Renal cortex interstitium (tissue), 11 donors: ENCODE measurements at regions not wholly inside any gene's neighbourhood (a gene's known extent, or its start where the extent isn't known, plus 50 kb on each side); places are given as distances from the start of the nearest gene placed in this dataset.

Source experiments
- DNase-seq, 11 donors: peaks; one replicate each; pipeline ENCODE4 v3.0.0-alpha.2; 2013; ENCODE audit warnings: low read depth in 9 of 11, low spot score in 4 of 11; ENCODE audit errors: extremely low read depth in 1 of 11

DNA sequence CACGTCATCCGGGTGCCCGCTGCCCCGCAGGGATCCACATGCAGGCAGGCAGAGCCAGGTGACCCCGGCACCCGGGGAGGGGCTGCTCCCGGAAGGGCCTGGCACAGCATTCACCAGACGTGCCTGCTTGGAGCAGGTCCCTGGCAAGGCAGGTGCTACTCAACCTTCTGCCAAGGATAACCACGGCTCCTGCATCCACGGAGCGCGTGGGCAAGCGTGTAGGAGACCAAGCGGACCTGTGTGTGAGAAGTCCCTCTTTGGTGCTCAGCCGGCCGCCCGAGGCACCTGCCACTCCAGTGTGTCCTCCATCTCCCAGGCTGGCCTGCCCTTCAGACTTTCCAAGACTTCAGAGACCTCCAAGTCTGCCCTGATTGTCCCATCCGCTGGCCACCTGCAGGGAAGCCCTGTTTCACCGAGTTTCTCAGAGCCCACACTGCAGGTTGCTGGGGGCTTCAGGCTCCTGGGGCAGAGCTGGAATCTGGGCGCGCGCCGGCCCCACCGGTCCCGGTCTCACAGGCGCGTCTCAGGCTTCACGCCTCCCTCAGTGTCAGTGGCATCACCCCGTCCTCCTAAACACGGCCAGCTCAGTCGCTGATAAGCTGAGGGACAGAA is 124.3 kb downstream of the DLL1 start:
- DNase-seq = no peak

DNA sequence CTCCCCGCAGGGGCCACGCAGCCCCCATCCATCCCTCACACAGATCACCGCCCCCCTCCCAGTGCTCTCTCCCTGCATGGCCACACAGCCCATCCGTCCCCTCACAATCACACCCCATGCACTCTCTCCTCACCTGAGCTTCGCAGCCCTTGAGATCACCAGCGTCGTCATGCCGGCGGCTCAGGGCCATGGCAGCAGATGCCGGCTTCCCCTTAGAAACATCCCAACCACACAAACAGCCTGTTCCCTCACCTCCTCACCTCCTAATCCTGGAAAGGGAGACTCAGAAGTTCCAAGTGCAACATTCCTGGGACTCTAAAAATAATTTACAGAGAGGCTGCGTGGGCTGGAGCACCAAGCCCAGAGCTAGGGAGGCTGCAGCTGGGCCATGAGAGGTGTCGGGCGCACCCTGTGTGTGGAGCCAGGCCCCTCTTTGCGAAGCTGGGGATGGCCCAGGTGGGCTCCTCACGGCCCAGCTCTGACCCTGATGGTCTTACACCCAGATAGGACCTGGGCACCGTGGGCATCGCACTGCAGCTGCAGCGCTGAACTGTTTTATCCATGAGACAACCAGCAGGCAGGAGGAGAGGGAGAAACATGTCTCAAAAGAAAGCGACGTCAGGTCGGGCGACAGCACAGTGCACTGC is 125.3 kb downstream of the DLL1 start:
- DNase-seq = no peak

DNA sequence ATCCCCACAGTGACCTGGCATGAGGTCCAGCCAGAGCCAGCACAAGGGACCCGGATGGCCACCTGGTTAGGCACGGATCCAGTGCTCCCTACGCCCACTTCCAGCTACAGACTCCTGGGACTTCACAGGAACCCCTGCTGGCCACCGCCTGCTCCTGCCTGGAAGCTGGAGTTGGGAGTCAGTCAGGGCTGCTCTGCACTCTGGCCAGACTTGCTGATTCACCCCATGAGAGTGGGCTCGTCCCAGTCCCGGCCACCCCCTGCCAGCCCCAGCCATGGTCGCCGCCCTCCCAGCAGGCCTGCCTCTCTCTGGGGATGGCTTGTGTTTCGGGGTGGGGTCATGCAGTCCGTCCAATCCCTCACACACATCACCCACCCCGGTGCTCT is 125.8 kb downstream of the DLL1 start:
- no peak for DNase-seq

DNA sequence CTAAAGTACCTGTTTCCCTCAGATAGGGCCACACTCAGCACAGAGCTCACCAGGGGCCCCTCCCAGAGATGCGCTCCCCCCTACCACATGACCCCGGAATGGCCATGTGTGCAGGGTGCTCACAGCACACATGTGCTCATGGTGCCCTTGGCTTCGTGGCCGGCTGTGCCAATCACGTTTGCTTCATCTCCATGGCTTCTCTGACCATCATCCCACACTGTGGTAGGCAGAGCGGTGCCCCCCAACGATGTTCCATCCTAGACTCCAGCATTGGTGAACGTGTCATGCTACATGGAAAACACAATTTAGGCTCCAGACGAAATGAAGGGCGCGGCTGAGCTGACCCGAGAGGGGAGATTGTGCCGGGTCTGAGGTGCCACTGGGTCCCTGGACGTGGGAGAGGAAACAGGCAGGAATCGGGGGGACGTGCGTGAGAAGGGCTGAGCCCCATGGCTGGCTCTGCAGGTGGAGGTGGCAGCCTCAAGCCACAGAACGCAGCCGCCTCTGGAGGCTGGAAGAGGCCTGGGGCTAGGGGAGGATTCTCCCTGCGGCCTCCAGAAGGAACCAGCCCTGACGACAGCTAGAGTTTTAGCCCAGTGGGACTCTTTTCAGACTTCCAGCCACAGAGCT is 126.5 kb downstream of the DLL1 start:
- DNase-seq = no peak

DNA sequence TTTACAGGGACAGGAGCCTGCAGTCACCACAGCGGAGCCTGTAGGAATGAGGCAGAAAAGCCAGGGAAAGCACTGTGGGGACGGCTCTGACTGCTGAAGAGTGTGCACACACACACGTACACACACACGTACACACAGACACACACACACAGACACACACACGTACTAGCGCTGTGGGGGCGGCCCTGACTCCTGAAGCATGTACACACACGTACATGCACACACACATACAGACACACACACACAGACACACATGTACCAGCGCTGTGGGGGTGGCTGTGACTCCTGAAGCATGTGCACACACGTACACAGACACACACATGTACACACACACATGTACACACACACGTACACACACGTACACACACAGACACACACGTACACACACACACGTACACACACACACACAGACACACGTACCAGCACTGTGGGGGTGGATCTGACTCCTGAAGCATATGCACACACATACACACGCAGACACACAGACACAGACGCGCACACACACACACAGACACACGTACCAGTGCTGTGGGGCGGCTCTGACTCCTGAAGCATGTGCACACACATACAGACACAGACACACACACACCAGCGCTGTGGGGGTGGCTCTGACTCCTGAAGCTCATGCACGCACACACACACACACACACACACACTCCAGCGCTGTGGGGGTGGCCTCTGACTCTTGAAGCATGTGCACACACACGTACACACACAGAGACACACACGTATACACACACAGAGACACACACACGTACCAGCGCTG is 127.3 kb downstream of the DLL1 start:
- no peak for DNase-seq

DNA sequence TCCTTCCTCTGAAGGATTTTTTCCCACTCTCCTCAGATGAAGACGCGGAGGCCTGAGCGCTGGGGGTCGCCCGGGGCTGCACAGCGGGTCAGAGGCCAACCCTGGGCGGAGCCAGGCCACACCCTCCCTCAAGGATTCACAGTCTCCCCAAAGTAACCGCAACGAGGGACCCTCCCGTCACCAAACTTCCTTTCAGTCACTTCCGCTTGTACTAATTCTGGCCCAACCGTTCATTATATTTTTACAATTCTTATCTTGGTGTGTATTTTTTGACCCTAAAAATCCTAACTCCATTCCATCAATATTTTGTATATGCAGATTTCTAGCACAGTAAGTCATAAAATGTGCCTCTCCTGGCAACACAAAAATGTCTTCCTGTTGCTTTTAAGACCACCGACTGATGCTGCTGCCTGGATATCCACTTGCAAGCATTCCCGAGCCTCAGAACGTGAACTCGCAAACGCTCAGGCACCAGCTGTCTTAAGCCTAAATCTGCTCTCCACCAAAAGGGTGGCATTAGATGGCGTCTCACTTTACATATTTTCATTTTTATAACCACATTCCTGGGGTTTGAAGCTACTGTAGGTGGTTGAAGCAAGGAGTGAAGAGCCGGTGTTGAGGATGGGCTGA is 128.0 kb downstream of the DLL1 start:
- no peak for DNase-seq

DNA sequence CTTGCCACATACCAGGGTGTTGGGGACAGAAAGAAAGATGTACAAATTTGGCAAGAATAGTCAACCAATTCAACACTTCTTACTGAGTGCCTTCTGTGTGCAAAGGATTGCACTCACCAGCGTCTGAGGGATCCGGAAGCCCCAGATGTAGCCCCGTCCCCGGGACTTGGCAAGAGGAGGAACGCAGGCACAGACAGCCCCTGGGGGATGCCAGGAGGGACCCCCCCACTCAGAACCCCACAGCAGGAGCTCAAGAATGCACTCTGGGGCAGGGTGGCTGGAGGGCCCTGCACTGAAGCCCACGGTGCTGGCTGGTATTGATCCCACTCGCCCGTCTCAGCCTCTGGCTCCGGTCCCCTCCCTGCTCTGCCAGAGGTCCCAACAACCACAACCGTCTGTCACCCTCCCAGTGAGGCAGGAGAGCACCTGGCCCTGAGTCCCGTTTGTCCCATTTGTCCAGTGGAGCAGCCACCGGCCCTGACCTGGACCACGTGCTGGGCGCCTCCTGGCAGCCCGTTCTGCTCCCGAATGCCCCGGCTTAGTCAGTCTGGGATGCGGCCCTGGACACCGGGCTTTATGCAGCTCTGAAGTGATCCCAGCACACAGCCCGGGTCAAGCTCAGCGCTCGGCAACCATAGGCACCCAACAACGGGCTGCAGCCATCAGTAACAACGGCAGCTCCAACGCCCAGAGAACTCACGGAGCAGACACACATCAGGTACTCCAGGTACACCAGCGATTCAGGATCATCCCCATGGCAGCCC is 128.7 kb downstream of the DLL1 start:
- no peak for DNase-seq

DNA sequence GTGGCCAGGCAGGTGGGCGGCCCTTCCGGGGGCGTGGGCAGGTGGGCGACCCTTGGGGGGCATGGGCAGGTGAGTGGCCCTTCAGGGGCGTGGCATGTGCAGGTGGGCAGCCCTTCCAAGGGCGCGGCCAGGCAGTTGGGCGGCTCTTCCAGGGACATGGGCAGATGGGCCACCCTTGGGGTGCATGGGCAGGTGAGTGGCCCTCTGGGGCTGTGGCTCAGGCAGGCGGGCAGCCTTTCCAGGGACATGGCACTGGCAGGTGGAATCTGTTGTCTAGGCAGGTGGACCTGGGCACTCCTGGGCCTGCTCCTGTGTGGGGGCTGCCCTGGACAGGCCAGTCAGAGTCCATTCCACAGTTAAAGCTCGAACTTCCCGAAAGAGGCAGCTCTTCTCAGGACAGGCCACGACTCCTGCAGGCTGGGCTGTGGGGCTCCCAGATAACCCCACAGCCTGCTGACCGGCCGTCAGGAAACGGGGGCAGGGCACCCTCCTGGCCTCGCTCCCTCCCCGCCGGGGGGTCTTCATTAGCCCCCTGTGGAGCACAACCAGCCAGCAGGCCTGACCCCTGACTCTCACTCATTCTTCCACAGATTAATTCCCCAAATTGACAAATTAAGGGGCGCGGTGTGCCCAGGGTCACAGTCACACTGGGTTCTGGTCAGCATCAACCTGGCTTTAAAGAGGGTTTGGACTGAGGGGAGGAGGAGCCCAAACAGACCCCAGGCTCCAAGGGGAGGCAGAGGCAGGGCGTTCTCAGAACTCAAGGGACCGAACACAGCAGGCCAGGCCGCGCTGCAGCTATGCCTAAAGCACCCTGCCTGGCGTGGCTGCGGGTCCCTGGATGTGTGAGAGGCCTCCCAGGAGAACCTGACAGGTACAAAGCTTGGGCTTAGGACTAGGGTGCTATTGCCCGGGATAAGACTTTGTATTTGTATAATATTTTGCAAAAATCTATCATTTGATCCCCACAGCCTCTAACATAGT is 130.0 kb downstream of the DLL1 start:
- no peak for DNase-seq

DNA sequence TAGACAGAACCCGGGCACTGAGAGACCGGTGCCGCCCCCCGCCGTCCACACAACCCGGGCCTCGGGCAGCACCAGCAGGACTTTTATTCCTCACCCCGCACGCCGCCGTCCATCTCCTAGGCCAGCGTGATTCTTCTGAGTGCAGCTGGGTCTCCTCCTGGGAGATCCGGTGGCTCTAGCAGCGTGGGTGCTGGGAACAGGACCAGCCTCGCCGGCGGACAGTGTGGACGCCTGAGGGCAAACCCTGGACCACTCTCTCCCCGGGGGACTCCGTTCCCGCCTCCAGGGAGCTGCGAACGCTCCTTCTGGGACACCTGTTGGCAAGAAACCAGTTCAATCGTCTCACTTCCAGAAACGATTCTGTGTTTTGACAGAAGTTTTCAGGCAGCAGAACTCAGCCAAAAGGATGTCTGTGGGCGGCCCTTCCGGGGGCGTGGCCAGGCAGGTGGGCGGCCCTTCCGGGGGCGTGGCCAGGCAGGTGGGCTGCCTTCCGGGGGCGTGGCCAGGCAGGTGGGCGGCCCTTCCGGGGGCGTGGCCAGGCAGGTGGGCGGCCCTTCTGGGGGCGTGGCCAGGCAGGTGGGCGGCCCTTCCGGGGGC is 130.7 kb downstream of the DLL1 start:
- DNase-seq = no peak

DNA sequence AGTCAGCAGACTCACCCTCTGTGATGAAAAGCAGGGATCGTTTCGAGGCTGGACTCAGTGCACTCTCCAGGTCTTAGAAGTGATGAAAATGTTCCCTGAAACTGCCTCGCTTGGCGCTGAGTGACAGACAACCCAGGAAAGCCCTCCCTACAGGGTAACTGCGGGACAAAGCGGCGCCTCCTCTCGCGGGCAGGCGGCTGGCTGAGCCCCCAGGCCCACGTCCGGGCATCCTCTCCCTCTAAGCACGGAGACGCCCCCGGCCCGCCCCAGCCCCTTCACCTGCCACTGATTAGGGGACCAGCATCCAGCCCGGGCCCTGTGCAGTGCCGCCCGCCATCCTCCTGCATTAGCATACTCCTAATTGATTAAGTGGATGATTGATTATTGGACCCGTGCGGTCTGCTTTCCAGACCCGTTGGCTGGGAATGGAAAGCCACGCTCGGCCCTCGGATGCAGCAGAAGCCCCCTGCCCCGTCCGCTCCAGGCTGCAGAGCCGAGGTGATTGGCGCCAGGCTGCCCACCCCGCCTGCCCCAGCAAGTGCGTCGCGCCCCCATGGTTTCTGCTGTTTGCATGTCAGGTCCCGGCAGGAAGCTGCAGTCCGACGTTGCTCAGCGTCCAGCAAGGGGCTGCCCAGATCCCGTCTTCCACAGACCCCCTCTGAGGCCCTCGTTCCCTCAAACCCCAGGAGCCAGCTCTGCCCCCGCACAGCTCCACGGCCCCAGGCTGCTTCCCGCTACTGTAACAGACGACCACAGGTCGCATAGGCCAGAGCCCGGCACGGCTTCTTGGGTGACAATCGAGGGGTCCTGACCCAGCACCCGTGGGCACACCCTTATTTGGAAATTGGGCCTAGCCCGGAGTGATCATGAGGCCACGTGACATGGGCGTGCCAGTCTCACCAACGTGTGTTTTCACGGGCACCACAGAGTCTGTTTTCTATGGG is 131.6 kb downstream of the DLL1 start:
- no peak for DNase-seq

DNA sequence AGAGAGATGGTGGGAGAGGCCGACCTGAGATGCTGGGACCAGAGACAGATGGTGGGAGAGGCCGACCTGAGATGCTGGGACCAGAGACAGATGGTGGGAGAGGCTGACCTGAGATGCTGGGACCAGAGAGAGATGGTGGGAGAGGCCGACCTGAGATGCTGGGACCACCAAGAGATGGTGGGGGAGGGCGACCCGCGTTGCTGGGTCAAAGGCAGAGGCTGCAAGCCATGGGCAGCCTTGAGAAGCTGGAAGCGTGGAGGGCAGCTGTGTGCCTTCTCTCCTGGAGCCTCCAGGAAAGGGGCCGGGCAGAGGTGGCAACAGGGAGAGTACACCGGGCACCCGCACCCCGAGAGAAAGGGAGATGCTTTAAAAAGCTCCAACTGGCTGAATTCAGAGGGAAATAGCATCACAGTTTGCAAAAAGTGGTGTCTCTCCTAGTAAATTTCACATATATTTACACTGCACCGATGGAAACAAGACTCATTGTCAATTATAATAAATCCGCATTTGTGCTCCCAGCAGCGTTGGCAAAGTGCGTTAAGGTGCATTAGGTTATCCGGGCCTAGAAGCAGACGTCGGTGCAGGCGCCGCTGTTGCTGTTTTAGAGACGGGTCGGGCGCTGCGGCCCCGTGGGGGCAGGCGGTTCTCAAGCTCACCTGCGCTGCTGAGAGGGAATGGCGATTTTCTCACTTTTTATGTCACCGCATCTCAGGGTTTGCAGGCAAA is 132.4 kb downstream of the DLL1 start:
- DNase-seq = no peak

DNA sequence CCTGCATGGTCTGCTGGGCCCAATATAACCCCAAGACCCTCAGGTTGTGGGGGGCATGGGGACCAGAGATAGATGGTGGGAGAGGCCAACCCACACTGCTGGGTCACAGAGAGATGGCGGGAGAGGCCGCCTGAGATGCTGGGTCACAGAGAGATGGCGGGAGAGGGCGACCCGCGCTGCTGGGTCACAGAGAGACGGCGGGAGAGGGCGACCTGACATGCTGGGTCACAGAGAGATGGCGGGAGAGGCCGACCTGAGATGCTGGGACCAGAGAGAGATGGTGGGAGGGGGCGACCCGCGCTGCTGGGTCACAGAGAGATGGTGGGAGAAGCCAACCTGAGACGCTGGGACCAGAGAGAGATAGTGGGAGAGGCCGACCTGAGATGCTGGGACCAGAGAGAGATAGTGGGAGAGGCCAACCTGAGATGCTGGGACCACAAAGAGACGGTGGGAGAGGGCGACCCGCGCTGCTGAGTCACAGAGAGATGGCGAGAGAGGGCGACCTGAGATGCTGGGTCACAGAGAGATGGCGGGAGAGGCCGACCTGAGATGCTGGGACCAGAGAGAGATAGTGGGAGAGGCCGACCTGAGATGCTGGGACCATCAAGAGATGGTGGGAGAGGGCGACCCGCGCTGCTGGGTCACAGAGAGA is 133.2 kb downstream of the DLL1 start:
- DNase-seq = no peak

DNA sequence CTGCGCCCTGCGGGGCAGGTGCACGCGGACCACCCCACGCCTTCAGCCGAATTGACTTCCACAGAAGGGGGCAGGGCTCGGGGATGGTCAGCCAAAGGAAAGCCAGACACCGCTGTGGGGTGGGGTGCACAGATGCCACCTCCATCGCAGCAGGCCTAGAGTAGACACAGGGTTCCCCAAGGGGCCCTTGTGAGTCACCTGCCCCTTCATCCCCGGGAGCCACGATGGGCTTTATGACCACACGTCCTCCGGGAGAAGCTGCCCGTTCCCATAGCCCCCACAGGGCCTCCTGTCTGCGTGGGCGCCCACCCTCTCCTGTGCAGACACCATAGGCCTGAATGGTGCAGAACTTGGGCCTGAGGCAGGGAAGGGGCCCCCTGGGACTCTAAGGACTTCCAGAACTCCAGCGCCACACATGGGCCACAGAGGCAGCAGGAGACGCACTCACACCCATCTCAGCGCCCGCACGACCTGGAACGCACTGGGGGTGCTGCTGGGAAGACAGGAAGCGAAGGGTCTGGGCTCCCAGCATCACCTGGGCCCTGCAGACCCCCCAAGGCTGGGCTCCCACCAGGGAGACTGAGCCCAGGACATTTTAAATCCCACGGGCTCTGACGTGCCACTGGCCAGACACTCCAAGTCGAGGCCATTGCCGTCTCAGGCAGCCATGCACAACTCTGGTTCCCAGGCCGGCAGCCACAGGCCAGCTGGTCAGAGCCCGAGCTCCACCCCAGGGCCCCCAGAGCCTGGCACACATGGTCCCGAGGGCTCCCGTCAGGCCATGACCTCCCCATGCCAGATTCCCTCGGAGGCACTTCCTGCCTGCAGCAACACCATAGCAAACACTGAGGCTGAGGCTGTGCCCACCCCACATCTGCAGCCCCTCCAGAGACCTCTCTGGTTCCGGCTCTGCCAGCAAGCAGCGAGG is 134.2 kb downstream of the DLL1 start:
- no peak for DNase-seq

DNA sequence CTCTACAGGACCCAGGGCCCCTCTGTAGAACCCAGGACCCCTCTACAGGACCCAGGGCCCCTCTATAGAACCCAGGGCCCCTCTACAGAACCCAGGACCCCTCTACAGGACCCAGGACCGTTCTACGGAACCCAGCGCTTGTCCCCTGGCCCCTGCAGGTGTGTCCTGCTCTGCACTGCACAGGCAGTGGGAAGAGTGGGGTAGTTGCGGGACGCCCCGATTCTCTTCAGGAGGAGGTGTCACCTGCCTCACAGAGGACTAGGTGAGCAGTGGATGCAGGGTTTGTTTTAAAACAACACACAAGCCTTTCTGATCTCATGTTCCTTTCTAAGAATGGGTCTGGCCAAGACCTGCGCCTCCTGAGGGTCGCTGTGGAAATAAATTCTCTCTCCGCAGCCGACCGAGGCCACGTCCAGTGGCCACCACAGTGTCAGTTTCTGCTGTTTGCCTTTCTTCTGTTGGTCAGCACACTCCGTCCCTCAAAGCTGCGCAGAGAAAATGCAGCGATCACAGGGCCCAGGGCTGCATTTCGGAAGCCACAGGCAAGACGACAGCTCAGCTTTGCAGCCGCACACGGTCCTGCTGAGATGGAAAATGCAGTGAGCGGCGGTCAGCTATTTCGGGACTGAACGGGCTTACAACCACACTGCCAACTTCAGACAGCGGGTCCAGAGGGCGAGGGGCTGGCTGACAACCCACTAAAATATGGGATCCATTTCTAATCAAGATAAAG is 135.2 kb downstream of the DLL1 start:
- no peak for DNase-seq
